GM23248 (cell line): ENCODE measurements at regions not wholly inside any gene's neighbourhood (a gene's known extent, or its start where the extent isn't known, plus 50 kb on each side); places are given as distances from the start of the nearest gene placed in this dataset.

Source experiments
- EZH2 ChIP-seq: fragments of 200-600 bp; sonication (generic); IDR thresholded peaks from 2 replicates; pipeline ENCODE4 v1.6.1; 2018; ENCODE audit warnings: antibody characterized with exemption, mild to moderate bottlenecking; ENCODE audit not compliant: insufficient read depth, poor library complexity, severe bottlenecking
- EZH2phosphoT487 ChIP-seq: fragments of 200-600 bp; sonication (generic); IDR thresholded peaks from 2 replicates; pipeline ENCODE4 v1.6.1; 2018; ENCODE audit warnings: antibody characterized with exemption, moderate library complexity, mild to moderate bottlenecking, low read depth; ENCODE audit not compliant: insufficient read depth

GRCh38 chr16:86356804-86357203 lies 153.5 kb upstream of the FOXF1 start:
- TF ChIP-seq EZH2 (no peak), EZH2phosphoT487 (no peak)
